H1 (cell line): ENCODE measurements at regions not wholly inside any gene's neighbourhood (a gene's known extent, or its start where the extent isn't known, plus 50 kb on each side); places are given as distances from the start of the nearest gene placed in this dataset.
"Not testable (repeated sequence)": the region's sequence is repeated elsewhere in the genome, so short reads cannot be mapped to it uniquely, and the experiment has no call there.

Experiments
- CTCF ChIA-PET: fragments of 300-600 bp; sonication (Branson Sonifier 250); formaldehyde crosslinking; loops from one replicate; lab custom pipeline; 2021; ENCODE audit not compliant: partially characterized antibody; lab: Charles Lee
- POLR2A ChIA-PET: fragments of 300-600 bp; sonication (Branson Sonifier 250); formaldehyde crosslinking; loops from one replicate; lab custom pipeline; 2021; ENCODE audit warnings: inconsistent platforms; ENCODE audit not compliant: partially characterized antibody; lab: Charles Lee
- DNase-seq, 2 experiments: peaks; one replicate each; pipeline versions ENCODE4 v3.0.0 to v3.0.0-alpha.2; 2010 to 2022; ENCODE audit warnings: low spot score in 2 of 2, low read depth in 1 of 2, mixed read lengths in 1 of 2
- FAIRE-seq: peaks from 2 replicates; lab custom pipeline; 2011; peaks lifted over from hg19 to GRCh38; lab: Jason Lieb, UNC
- H2AFZ ChIP-seq: 2 replicates; pipeline ENCODE4 v1.8.1; 2012; ENCODE audit warnings: low read length, inconsistent platforms
- H2AK5ac ChIP-seq: 2 replicates; pipeline ENCODE4 v1.6.1; 2013; ENCODE audit warnings: low read depth, low read length
- H2BK120ac ChIP-seq: replicated peaks from 2 replicates; pipeline ENCODE3; 2013; ENCODE audit warnings: low read depth, low read length, inconsistent platforms
- H2BK12ac ChIP-seq: 2 replicates; pipeline ENCODE4 v1.6.1; 2013; ENCODE audit warnings: low read depth, low read length
- H2BK15ac ChIP-seq: 2 replicates; pipeline ENCODE4 v1.6.1; 2013; ENCODE audit warnings: low read length
- H2BK20ac ChIP-seq: 2 replicates; pipeline ENCODE4 v1.6.1; 2013; ENCODE audit warnings: low read length
- H2BK5ac ChIP-seq: 2 replicates; pipeline ENCODE4 v1.6.1; 2013; ENCODE audit warnings: low read depth, low read length
- H3K14ac ChIP-seq: 2 replicates; pipeline ENCODE4 v1.6.1; 2013; ENCODE audit warnings: inconsistent platforms; ENCODE audit not compliant: insufficient read length
- H3K18ac ChIP-seq: 2 replicates; pipeline ENCODE4 v1.6.1; 2013; ENCODE audit warnings: low read length; ENCODE audit errors: extremely low read depth
- H3K23ac ChIP-seq: 2 replicates; pipeline ENCODE4 v1.6.1; 2013; ENCODE audit warnings: inconsistent platforms; ENCODE audit not compliant: insufficient read length
- H3K23me2 ChIP-seq: 2 replicates; pipeline ENCODE4 v1.6.1; 2013; ENCODE audit warnings: low read depth, low read length
- H3K27ac ChIP-seq: 2 replicates; pipeline ENCODE4 v1.6.1; 2011; ENCODE audit warnings: low read depth, low read length, inconsistent platforms
- H3K27me3 ChIP-seq, 4 experiments: replicated peaks in 1 of 4; 1 replicate in 1 of 4; 2 replicates in 3 of 4; pipeline versions ENCODE4 v1.6.1 to v1.8.1; 2011 to 2013; ENCODE audit warnings: low read length in 3 of 4, mild to moderate bottlenecking in 3 of 4, inconsistent platforms in 2 of 4, mixed read lengths in 2 of 4, moderate library complexity in 1 of 4; ENCODE audit not compliant: control insufficient read depth in 3 of 4, insufficient read depth in 3 of 4; ENCODE audit errors: extremely low read depth in 1 of 4
- H3K36me3 ChIP-seq, 4 experiments: 2 replicates each; pipeline versions ENCODE4 v1.6.1 to v1.8.1; 2011 to 2013; ENCODE audit warnings: mild to moderate bottlenecking in 4 of 4, low read length in 3 of 4, moderate library complexity in 2 of 4, control low read depth in 1 of 4, inconsistent platforms in 1 of 4; ENCODE audit not compliant: insufficient read depth in 4 of 4, control insufficient read depth in 2 of 4
- H3K4ac ChIP-seq: replicated peaks from 2 replicates; pipeline ENCODE3; 2013; ENCODE audit warnings: low read length, low read depth, mixed read lengths, inconsistent platforms; ENCODE audit not compliant: insufficient read length
- H3K4me1 ChIP-seq, 4 experiments: replicated peaks in 1 of 4; 1 replicate in 1 of 4; 2 replicates in 3 of 4; pipeline versions ENCODE4 v1.6.1 to v1.8.1; 2011 to 2013; ENCODE audit warnings: low read length in 3 of 4, inconsistent platforms in 2 of 4, mixed read lengths in 1 of 4; ENCODE audit not compliant: insufficient read depth in 4 of 4, control insufficient read depth in 3 of 4
- H3K4me2 ChIP-seq, 2 experiments: 2 replicates each; pipeline versions ENCODE4 v1.6.1 to v1.8.1; 2011 to 2013; ENCODE audit warnings: low read depth in 2 of 2, low read length in 2 of 2, control low read depth in 1 of 2, inconsistent platforms in 1 of 2, mild to moderate bottlenecking in 1 of 2; ENCODE audit not compliant: insufficient read depth in 1 of 2
- H3K4me3 ChIP-seq, 4 experiments: fragments of 200-600, 300-600 bp in 1 of 4; sonication (generic), shearing (Covaris generic), sonication (Bioruptor Twin) in 1 of 4; 2 replicates each; pipeline versions ENCODE4 v1.5.1 to v1.8.1; 2011 to 2016; ENCODE audit warnings: low read length in 4 of 4, low read depth in 3 of 4, control low read depth in 2 of 4, inconsistent platforms in 2 of 4, mild to moderate bottlenecking in 2 of 4, mixed read lengths in 1 of 4, moderate library complexity in 1 of 4; ENCODE audit not compliant: insufficient read depth in 2 of 4; ENCODE audit errors: extremely low read depth in 1 of 4
- H3K56ac ChIP-seq: replicated peaks from 2 replicates; pipeline ENCODE3; 2013; ENCODE audit warnings: low read depth, mild to moderate bottlenecking, mixed read lengths, low read length, inconsistent platforms; ENCODE audit not compliant: insufficient read length
- H3K79me1 ChIP-seq: 2 replicates; pipeline ENCODE4 v1.6.1; 2013; ENCODE audit warnings: low read depth, low read length, control low read depth
- H3K79me2 ChIP-seq, 2 experiments: 2 replicates each; pipeline versions ENCODE4 v1.6.1 to v1.8.1; 2012 to 2013; ENCODE audit warnings: low read length in 2 of 2, mild to moderate bottlenecking in 2 of 2, inconsistent platforms in 1 of 2; ENCODE audit not compliant: insufficient read depth in 2 of 2, control insufficient read depth in 1 of 2
- H3K9ac ChIP-seq, 4 experiments: replicated peaks in 1 of 4; 1 replicate in 1 of 4; 2 replicates in 3 of 4; pipeline versions ENCODE4 v1.6.1 to v1.8.1; 2011 to 2013; ENCODE audit warnings: low read depth in 3 of 4, low read length in 3 of 4, control low read depth in 2 of 4, mild to moderate bottlenecking in 2 of 4, moderate library complexity in 2 of 4, inconsistent platforms in 1 of 4; ENCODE audit errors: extremely low read depth in 1 of 4
- H3K9me3 ChIP-seq, 2 experiments: 2 replicates each; pipeline versions ENCODE4 v1.6.1 to v1.8.1; 2012 to 2013; ENCODE audit warnings: mild to moderate bottlenecking in 2 of 2, moderate library complexity in 2 of 2, control low read depth in 1 of 2, inconsistent platforms in 1 of 2, low read depth in 1 of 2, low read length in 1 of 2, mixed read lengths in 1 of 2; ENCODE audit not compliant: insufficient read depth in 2 of 2
- H4K20me1 ChIP-seq, 2 experiments: replicated peaks in 1 of 2; 2 replicates each; pipeline versions ENCODE3 to v1.8.1; 2011 to 2013; ENCODE audit warnings: inconsistent platforms in 2 of 2, low read length in 2 of 2, mild to moderate bottlenecking in 1 of 2; ENCODE audit not compliant: insufficient read depth in 2 of 2, control insufficient read depth in 1 of 2
- H4K5ac ChIP-seq: 2 replicates; pipeline ENCODE4 v1.6.1; 2013; ENCODE audit warnings: low read length, low read depth, mixed read lengths, inconsistent platforms; ENCODE audit not compliant: insufficient read length
- H4K8ac ChIP-seq: 2 replicates; pipeline ENCODE4 v1.8.0; 2013; ENCODE audit warnings: mild to moderate bottlenecking, moderate library complexity, low read length, inconsistent platforms; ENCODE audit not compliant: insufficient read depth; ENCODE audit errors: extremely low read depth
- H4K91ac ChIP-seq: replicated peaks from 2 replicates; pipeline ENCODE3; 2013; ENCODE audit warnings: low read length, mixed read lengths, inconsistent platforms; ENCODE audit not compliant: insufficient read length
- ASH2L ChIP-seq: fragments of 200-600, 300-600 bp; sonication (generic); IDR thresholded peaks from one replicate; pipeline ENCODE4 v1.7.1; 2017; ENCODE audit warnings: low read length
- BRCA1 ChIP-seq: IDR thresholded peaks from 2 replicates; pipeline ENCODE4 v1.6.1; 2012; ENCODE audit warnings: low read depth, low read length, improper control_type of control experiment
- FOSL1 ChIP-seq: IDR thresholded peaks from 2 replicates; pipeline ENCODE4 v1.6.1; 2011; ENCODE audit warnings: mild to moderate bottlenecking, low read depth, low read length, moderate library complexity; ENCODE audit not compliant: insufficient read depth
- GABPA ChIP-seq: IDR thresholded peaks from 2 replicates; pipeline ENCODE4 v1.6.1; 2011; ENCODE audit warnings: mild to moderate bottlenecking, low read length, moderate library complexity, borderline replicate concordance; ENCODE audit not compliant: insufficient read depth
- POLR2A ChIP-seq, 2 experiments: IDR thresholded peaks; 1 replicate in 1 of 2; 2 replicates in 1 of 2; pipeline ENCODE4 v1.6.1; 2011; ENCODE audit warnings: low read depth in 2 of 2, low read length in 2 of 2, mild to moderate bottlenecking in 2 of 2; ENCODE audit errors: control extremely low read depth in 1 of 2
- SIX5 ChIP-seq: IDR thresholded peaks from 2 replicates; pipeline ENCODE4 v1.6.1; 2011; ENCODE audit warnings: mild to moderate bottlenecking, low read depth, low read length
- ZNF274 ChIP-seq: IDR thresholded peaks from 2 replicates; pipeline ENCODE4 v1.7.0; 2012; ENCODE audit warnings: low read length, borderline replicate concordance; ENCODE audit errors: extremely low read depth
- WGBS, 2 experiments: shearing (Covaris generic) in 1 of 2; methylation state at CpG; one replicate each; pipeline versions ENCODE4 v1.1.6 to v1.1.7; 2013 to 2015; ENCODE audit warnings: low lambda C conversion rate in 2 of 2, mixed read lengths in 2 of 2, inconsistent platforms in 1 of 2, low coverage in 1 of 2, missing lambda C conversion rate in 1 of 2; ENCODE audit not compliant: insufficient replicate concordance in 2 of 2, insufficient coverage in 1 of 2, insufficient read length in 1 of 2; ENCODE audit errors: extremely low coverage in 1 of 2, missing lambda C conversion rate in 1 of 2; 5-methylcytosine and 5-hydroxymethylcytosine counted together

DNA sequence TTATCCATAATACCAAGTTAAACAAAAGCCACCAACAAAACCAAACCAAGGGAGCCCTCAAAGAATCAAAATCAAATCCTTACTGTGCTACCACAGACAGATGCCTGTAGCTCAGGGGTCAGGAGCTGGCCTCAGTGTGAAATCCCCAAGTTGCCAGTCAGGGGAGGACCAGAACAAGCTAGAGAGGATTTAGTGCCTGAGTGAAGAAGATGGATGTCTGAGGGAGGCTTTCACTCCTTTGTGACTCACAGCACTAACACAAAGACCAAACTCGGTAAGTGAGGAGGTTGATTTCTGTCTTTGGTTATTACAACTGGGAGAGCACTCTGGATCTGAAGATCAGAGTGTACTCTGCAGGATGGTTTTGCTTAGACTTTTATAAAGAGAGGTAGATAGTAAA is 189.9 kb upstream of the ZNF184 start (continued):
- no peak for TF ChIP-seq BRCA1
- no peak for TF ChIP-seq ZNF274
- no peak for TF ChIP-seq ASH2L
- TF ChIP-seq GABPA: no peak
- no peak for TF ChIP-seq FOSL1
- no peak for TF ChIP-seq POLR2A (IDR thresholded peaks at IDR 0.05; ENCODE audit: control extremely low read depth in 1 of 2, low read depth in 2 of 2, low read length in 2 of 2)
- TF ChIP-seq SIX5: no peak

DNA sequence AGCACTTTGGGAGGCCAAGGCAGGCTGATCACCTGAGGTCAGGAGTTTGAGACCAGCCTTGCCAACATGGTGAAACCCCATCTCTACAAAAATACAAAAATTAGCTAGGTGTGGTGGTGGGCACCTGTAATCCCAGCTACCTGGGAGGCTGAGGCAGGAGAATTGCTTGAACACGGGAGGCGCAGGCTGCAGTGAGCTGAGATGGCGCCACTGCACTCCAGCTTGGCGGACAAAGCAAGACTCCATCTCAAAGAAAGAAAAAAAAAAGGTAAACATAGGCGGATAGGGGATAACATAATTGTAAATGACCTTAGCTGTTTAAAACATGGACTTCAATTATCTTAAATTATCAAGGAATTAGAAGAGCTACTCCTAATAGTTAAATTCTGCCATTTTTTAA is 189.3 kb upstream of the ZNF184 start:
- not testable (repeated sequence) for H3K4me3 ChIP-seq, H3K36me3 ChIP-seq, H3K79me2 ChIP-seq, H3K56ac ChIP-seq, H3K79me1 ChIP-seq, H2AFZ ChIP-seq, H3K27ac ChIP-seq, H3K9me3 ChIP-seq, H2BK5ac ChIP-seq, H2BK120ac ChIP-seq, H3K14ac ChIP-seq, H2BK20ac ChIP-seq, H3K27me3 ChIP-seq, H2BK12ac ChIP-seq, H4K8ac ChIP-seq, H3K23ac ChIP-seq, H2BK15ac ChIP-seq, DNase-seq, FAIRE-seq, H4K20me1 ChIP-seq, H2AK5ac ChIP-seq, H4K91ac ChIP-seq, H3K18ac ChIP-seq, H4K5ac ChIP-seq, H3K4me2 ChIP-seq, H3K9ac ChIP-seq, H3K23me2 ChIP-seq, H3K4me1 ChIP-seq, H3K4ac ChIP-seq
- ChIA-PET POLR2A (interaction anchor here (2.3 kb wide), 1 partner anchor 8 kb away, joined by 4 read pairs; no protein-coding TSS in a partner anchor), CTCF (interaction anchor here (0.7 to 2.1 kb wide), 6 partner anchors 19 to 495 kb away, joined by 3 to 7 read pairs (median 3); no protein-coding TSS in a partner anchor)
- WGBS, 2 experiments: 89% methylated on average over 5 of the region's 5 CpGs; no CpG with 5 or more reads in 1 of the 2 experiments
